ENCODE measurements at regions not wholly inside any gene's neighbourhood (a gene's known extent, or its start where the extent isn't known, plus 50 kb on each side); places are given as distances from the start of the nearest gene placed in this dataset.

GRCh38 chr10:47114680-47115186, 185.3 kb upstream of the GDF10 start:
- TF ChIP-seq CTCF (IDR thresholded peaks at IDR 0.05) (no peak), POLR2AphosphoS5 (IDR thresholded peaks at IDR 0.05) (no peak), POLR2A (IDR thresholded peaks at IDR 0.05) (no peak)
